HK-2 (cell line): ENCODE measurements at regions not wholly inside any gene's neighbourhood (a gene's known extent, or its start where the extent isn't known, plus 50 kb on each side); places are given as distances from the start of the nearest gene placed in this dataset.
"Not testable (repeated sequence)": the region's sequence is repeated elsewhere in the genome, so short reads cannot be mapped to it uniquely, and the experiment has no call there.

ENCODE experiments used
- DNase-seq: peaks from one replicate; pipeline ENCODE4 v3.0.0-alpha.2; 2018; ENCODE audit not compliant: unreplicated experiment

DNA sequence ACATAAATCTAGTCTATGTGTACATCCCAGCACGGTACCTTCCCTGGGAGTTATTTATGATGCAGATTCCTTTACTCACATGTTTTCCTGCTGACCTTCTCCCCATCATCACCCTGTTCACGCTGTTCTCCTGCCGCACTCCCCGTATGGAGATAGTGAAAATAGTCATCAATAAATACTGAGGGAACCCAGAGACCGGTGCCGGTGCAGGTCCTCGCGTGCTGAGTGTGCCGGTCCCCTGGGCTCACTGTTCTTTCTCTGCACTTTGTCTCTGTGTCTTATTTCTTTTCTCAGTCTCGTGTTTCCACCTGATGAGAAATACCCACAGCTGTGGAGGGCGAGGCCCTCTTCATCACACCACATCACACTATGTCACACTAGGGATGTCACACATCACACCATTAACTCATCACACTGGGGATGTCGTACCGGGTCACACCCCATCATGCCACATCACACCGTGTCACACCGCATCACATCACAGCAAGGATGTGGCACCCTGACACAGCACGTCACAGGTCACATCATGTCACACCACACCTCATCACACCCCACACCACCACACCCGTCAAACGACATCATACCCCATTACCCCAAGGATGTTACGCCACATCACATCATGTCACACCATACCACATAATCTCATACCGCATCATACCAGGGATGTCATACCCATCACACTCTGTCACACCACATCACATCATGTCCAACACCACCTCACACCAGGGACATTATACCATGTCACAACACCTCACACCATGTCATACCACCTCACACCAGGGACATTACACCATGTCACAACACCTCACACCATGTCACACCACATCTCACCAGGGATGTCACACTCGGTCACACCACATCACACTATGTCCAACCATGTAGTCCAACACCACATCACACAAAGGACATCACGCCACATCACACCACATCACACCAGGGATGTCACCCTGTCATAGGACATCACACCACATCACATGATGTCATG is 207.0 kb downstream of the TMEM121 start:
- no peak for DNase-seq

DNA sequence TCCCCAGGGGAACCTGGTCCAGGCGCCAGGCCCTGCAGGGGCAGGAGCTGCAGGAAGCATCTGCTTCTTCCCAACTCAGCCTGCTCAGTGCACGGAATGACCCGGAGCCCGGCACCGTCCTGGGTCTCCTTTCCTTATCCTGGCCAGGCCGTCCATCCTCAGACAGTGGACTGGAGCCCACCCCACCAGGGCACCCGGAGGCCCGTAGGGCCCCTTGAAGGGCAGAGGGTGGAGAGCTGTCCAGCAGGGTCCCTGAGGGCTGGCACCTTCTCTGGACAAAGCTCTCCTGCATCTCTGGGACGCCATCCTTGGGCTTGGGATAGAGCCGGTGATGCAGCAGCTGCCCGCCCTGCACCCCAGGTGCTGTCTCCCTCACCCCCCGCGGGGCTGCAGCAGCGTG is 207.9 kb downstream of the TMEM121 start:
- DNase-seq = not testable (repeated sequence)

DNA sequence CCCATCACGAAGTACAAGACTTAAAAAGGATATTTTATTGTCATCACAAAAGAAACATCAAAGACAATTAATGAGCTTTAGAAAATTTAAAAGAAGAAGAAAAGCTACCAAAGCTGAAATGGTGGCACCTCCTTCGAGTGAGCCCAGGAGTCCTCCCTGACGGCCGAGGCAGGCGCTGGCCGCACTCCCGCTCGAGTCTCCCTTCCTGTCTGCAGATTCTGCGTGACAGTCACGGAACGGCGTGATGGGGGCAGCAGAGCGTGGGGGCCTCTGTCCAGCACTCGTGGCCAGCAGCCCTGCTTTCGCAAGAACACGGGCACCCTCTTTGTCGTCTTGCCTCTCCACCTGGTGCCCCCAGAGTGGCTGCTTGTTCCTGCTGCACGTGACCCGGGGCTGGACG is 209.9 kb downstream of the TMEM121 start:
- not testable (repeated sequence) for DNase-seq

DNA sequence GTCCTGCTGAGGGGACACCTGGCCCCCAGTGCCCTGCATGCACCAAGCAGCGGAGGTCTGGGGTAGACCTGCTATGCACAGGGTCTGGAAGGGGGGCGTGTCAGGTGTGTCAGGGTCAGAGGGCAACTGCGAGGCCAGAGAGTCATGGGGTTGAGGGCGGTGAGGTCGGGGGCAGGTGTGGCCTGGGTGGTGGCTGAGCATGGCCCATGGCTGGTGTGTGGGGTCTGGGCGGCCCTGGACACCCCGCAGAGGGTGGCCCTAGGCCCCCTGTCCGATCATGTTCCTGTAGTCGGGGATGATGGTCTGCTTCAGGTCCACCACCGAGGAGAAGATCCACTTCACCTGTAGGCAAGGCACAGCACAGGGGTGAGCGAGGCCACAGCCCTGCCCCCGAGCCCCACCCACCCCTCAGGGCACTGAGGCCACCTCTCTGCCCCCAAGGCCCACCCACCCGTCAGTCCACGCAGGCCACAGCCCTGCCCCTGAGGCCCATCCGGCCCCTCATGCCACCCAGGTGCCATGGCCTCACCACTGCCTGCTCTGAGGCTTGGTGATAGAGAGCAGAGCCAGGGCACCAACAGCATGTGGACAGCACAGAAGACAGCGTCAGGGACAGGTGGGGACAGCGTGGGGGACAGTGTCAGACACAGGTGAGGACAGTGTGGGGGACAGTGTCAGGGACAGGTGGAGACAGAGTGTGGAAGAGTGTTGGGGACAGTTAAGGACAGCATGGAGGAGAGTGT is 211.3 kb downstream of the TMEM121 start:
- DNase-seq = no peak

DNA sequence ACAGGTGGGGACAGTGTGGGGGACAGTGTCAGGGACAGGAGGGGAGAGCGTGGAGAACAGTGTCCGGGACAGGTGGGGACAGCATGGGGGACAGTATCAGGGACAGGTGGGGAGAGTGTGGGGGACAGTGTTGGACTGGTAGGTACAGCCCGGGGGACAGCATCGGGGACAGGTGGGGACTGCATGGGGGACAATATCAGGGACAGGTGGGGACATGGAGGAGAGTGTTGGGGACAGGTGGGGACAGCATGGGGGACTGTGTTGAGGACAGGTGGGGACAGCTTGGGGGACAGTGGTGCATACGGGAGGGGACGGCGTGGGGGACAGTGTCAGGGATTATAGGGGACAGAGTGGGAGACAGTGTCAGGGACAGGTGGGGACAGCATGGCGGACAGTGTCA is 212.3 kb downstream of the TMEM121 start:
- DNase-seq = no peak

DNA sequence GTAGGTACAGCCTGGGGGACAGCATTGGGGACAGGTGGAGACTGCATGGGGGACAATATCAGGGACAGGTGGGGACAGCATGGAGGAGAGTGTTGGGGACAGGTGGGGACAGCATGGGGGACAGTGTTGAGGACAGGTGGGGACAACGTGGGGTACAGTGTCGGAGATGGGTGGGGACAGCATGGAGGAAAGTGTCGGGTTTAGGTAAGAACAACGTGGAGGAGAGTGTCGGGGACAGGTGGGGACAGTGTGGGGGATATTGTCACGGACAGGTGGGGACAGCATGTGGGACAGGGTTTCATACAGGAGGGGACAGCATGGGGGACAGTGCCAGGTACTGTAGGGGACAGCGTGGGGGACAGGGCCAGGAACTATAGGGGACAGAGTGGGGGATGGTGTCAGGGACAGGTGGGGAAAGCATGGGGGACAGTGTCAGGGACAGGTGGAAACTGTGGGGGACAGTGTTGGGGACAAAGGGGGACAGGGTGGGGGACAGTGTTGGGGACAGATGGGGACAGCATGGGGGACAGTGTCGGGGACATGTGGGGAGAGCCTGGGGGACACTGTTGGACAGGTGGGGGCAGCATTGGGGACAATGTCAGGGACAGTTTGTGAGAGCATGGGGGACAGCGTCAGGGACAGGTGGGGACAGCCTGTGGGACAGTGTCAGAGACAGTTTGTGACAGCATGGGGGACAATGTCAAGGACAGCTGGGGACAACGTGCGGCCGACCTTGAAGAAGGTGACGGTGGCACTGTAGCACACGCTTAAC is 213.1 kb downstream of the TMEM121 start:
- no peak for DNase-seq

DNA sequence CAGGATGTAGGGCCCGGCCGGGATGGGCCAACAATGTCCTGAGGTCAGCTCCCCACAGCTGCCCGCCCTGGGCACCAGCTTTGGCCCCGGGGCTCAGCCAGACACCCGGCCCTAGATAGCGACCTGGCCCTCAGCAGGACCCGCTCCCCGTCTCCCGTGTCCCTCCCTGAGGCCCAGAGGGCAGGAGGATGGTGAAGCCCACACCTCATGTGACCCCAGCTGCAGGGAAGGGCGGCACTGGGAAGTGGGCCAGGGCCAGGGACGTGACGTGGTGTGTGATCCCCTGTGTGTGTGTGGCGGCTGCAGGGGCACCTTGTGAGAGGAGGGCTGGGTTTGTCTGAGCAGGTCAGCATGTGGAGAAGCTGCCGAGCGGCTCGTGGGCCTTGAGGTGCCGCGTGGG is 213.9 kb downstream of the TMEM121 start:
- DNase-seq = not testable (repeated sequence)

DNA sequence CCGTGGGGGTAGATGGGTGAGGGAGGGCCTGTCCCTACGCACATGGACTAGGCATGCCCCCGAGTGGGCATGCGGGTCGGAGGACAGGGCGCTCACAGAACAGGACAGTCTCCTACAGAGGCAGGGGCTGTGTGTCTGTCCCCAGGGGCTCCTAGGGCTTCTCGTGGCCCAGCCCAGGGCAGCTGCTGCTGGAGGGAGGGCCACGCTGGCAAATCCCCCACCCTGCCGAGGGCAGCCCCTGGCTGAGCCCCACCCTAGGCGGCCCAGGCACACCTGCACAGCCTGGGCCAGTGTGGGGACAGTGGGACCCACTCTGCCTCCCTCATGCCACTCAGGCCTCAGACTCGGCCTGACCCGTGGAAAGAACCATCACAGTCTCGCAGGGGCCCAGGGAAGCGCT is 214.6 kb downstream of the TMEM121 start:
- DNase-seq = not testable (repeated sequence)

DNA sequence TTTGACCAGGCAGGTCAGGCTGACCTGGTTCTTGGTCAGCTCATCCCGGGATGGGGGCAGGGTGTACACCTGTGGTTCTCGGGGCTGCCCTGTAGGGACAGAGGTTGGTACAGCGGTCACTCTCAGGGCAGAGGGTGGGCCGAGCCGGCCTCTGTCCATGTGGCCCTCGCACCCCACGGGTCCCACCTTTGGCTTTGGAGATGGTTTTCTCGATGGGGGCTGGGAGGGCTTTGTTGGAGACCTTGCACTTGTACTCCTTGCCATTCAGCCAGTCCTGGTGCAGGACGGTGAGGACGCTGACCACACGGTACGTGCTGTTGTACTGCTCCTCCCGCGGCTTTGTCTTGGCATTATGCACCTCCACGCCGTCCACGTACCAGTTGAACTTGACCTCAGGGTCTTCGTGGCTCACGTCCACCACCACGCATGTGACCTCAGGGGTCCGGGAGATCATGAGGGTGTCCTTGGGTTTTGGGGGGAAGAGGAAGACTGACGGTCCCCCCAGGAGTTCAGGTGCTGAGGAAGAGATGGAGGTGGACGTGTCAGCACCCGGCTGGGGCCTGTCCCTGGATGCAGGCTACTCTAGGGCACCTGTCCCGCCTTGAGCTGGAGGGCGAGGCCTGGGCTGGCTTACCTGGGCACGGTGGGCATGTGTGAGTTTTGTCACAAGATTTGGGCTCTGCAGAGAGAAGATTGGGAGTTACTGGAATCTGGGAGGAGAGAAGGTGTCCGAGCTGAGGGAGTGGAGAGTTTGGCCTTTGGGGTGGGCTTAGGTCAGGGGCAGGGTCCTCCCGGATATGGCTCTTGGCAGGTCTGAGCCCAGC is 215.5 kb downstream of the TMEM121 start:
- DNase-seq = not testable (repeated sequence)

DNA sequence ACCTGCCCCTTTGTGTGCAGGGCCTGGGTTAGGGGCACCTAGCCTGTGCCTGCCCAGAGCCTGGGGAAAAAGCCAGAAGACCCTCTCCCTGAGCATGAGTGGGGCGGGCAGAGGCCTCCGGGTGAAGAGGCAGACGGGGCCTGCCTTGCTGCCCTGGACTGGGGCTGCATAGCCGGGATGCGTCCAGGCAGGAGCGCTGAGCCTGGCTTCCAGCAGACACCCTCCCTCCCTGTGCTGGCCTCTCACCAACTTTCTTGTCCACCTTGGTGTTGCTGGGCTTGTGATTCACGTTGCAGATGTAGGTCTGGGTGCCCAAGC is 216.1 kb downstream of the TMEM121 start:
- DNase-seq = no peak

DNA sequence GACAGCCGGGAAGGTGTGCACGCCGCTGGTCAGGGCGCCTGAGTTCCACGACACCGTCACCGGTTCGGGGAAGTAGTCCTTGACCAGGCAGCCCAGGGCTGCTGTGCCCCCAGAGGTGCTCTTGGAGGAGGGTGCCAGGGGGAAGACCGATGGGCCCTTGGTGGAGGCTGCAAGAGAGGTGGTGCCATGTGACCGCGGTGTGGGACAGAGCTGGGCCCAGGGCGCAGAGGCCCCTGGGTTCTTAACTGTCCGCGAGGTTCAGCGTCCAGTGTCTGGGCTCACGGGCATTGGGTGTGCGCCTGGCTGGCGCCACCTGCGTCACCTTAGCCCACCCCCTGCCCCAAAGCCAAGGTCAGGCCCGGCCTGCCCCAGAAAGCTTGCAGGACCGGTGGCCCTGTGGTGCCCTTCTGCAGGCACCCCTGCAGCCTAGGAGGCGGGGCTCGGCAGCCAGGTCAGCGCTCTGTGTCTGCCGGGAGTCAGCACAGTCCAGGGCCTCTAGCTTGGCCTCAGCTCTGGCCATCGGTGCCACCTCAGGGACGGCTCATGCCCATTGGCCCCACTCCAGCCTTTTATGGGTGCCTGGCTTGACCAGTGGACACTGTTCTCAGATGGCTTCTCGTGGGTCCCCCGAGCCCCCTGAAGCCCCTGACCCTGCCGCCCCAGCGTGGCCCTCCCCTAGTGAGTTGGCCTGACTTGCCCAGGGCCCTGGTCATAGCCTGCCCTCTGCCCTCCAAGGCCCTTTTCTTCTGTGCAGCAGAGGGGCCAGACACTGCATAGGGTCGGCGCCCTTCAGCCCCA is 216.7 kb downstream of the TMEM121 start:
- not testable (repeated sequence) for DNase-seq

DNA sequence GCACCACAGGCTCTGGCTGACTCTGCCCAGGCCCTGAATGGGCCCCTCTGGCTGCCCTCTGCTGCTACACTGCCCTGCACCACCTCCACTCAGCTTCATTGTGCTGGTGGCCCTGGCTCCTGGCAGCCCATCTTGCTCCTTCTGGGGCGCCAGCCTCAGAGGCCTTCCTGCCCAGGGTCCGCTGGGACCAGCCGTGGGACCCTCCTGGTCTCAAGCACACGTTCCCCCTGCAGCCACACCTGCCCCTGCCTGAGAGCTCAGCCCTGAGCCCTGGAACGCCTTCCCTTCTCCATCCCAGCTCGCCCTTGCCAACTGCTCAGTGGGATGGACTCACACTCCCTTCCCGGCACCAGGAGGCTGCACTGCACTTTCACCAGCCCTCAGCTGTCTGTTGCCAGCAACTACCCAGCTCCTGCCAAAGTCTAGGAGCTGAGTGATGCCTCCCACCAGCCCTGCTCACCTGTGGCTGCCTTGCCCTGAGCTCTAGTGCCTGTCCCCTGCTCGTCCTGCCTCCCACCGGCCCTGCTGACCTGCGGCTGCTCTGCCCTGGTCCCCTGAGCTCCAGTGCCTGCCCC is 217.9 kb downstream of the TMEM121 start:
- not testable (repeated sequence) for DNase-seq

DNA sequence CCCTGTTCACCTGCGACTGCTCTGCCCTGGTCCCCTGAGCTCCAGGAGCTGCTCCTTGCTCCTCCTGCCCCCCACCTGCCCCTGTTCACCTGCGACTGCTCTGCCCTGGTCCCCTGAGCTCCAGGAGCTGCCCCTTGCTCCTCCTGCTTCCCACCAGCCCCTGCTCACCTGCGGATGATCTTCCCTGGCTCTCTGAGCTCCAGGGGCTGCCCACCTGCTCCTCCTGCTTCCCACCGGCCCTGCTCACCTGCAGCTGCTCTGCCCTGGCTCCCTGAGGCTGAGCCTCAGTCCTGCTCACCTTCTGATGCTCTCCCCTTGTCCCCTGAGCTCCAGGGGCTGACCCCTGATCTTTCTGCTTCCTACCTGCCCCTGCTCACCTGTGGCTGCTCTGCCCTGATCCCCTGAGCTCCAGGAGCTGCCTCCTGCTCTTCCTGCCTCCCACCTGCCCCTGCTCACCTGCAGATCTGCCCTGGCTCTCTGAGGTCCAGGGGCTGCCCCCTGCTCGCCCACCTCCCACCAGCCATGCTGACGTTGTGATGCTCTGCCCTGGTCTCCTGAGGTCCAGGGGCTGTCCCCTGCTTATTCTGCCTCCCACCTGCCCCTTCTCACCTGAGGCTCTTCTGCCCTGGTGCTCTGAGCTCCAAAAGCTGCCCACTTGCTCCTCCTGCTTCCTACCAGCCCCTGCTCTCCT is 219.2 kb downstream of the TMEM121 start:
- DNase-seq = no peak

DNA sequence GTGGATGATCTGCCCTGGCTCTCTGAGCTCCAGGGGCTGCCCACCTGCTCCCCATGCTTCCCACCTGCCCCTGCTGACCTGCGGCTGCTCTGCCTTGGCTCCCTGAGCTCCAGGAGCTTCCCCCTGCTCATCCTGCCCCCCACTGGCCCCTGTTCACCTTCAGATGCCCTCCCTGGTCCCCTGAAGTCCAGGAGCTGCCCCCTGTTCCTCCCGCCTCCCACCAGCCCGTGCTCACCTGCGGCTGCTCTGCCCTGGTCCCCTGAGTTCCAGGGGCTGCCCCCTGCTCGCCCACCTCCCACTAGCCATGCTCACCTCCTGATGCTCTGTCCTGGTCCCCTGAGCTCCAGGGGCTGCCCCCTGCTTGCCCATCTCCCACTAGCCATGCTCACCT is 219.7 kb downstream of the TMEM121 start:
- DNase-seq = no peak

DNA sequence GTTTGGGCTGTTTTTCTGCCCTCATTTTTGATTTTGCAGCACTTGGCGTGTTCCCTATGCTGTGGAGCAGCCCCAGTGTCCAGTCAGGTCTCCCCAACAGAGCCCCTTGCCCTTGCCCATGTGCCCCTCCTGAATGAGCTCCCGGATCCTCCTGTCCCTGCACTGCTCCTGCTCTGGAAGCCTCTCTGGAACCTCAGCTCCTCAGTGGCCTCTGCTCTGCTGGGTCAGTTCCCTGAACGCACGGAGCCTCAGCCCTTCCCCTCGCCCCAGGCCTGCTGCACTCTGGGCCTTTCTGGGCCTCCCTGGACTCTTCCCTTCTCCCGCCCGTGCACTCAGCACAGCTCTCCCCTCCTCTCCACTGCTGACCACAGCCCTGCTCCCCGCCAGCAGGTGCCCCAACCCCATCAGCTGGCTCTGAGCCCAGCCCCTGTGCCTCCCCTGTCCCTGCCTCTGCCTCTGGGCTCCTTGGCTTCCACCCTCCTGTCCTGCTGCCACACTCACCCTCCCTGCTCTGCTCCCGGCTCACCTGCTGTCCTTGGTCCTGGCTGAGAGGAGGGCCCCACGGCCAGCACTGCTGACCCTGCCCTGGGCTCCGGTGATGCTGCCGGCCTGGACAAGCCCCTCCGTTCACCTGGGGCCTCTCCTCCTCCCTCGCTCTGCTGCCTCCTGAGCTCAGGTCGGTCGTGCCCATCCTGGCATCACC is 220.6 kb downstream of the TMEM121 start:
- DNase-seq = not testable (repeated sequence)

DNA sequence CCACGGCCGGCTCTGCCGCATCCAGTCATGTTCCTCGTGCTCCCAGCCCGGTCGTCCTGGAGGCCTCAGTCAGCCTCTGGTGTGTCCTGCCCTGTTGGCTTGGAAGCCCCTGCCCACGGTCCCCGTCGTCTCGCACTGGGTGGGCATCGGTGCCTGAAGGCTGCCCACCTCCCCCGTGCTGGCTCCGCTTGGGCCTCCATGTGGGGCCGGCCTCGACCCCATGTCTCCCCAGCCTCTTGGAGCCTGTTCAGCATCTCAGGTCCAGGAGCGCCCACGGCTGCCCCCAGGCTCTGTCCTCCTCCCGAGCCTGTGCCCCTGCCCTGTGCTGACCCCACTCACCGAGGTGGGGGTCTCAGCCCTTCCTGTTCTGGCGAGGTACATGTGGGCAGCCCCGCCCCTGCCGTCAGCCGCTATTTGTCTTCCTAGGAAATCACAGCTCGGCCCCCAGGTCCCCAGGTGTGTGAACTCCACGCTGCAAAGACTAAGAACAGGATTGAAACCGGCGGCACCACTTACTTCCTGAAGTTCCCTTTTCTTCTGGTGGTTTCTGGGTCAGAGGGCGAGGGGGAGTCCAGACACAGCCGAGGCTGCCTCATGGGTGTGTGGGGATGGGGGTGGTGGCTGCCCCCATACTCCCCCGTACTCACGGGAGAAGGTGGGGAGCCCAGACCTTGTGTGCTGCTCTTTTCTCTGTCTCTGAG is 221.3 kb downstream of the TMEM121 start:
- DNase-seq = not testable (repeated sequence)

DNA sequence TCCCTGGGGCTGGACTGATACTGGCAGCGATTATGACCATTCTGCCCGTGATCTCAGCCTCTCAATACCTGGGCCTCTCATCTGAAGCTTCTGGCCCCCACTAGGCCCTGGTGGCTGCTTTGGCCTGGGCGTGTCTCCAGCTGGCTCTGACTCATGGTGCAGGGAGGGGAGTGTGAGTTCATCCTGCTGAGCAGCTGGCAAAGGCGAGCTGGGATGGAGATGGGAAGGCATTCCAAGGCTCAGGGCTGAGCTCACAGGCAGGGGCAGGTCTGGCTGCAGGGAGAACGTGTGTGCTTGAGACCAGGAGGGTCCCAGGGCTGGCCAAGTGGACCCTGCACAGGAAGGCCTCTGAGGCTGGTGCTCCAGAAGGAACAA is 221.8 kb downstream of the TMEM121 start:
- DNase-seq = peak; percentile 22

DNA sequence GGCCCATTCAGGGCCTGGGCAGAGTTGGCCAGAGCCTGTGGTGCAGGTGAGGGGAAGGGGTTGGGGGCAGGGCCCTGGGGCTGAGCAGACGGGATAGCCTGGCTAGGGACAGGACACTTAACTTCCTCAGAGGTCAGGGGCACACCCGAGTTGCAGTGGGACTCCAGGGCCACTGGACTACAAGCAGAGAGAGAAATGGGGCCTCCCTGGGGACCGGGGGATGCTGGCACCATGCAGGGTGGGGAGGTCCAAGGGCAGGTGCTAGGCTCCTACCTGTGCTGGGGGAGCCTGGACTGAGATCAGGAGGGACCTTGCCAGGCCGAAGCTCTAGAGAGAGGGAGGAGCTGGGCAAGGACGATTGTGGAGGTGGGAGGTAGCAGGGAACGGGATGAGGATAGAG is 222.3 kb downstream of the TMEM121 start:
- DNase-seq = not testable (repeated sequence)
